ENCODE measurements at regions not wholly inside any gene's neighbourhood (a gene's known extent, or its start where the extent isn't known, plus 50 kb on each side); places are given as distances from the start of the nearest gene placed in this dataset.

- TF ChIP-seq EP300 (IDR thresholded peaks at IDR 0.05): no peak
- no peak for TF ChIP-seq CTCF (IDR thresholded peaks at IDR 0.05)
- no peak for TF ChIP-seq POLR2A (IDR thresholded peaks at IDR 0.05)
- TF ChIP-seq POLR2AphosphoS5 (IDR thresholded peaks at IDR 0.05): no peak
Measured at GRCh38 chr9:74321396-74321795, 175.7 kb upstream of the RORB start.

Data from upper lobe of left lung (tissue), 4 donors.